Stimulated activated CD8-positive, alpha-beta memory T cell treated with anti-CD3 and anti-CD28 coated beads, Interleukin-12 subunit alpha, Interleukin-12 subunit beta, amount 100 ng/mL, for 1 hour (primary cell): ENCODE measurements at regions not wholly inside any gene's neighbourhood (a gene's known extent, or its start where the extent isn't known, plus 50 kb on each side); places are given as distances from the start of the nearest gene placed in this dataset.

Experiments
- DNase-seq: peaks from one replicate; pipeline ENCODE4 v3.0.0-alpha.2; 2020; ENCODE audit warnings: low read depth

DNA sequence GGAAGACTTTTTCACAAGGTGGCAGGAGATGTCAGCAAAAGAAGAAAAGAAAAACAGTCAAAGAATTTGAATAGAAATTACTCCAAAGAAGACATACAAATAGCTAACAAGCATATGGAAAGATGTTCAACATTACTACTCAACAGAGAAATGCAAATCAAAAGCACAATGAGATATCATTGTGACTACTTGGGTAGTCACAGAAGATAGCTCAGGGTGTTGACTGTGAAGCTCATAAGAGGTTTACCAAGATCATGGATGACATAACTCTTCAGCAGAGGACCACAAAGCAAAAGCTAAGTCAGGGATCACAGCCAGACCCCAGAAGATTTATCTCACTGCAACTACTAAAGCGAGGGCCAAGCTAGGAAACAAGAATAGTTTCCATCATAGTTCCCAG lies 53.0 kb upstream of the TANK start:
- DNase-seq: no peak
